PC-3 (cell line): ENCODE measurements at regions not wholly inside any gene's neighbourhood (a gene's known extent, or its start where the extent isn't known, plus 50 kb on each side); places are given as distances from the start of the nearest gene placed in this dataset.

ENCODE experiments used
- CTCF ChIP-seq: fragments of 300-600 bp; sonication (generic); conservative IDR thresholded peaks from 2 replicates; pipeline ENCODE4 v1.5.1; 2017; ENCODE audit warnings: antibody characterized with exemption, low read depth, mild to moderate bottlenecking, low read length
- EZH2phosphoT487 ChIP-seq: fragments of 300-600 bp; sonication (generic); IDR thresholded peaks from 2 replicates; pipeline ENCODE4 v1.6.1; 2018; ENCODE audit warnings: mild to moderate bottlenecking, antibody characterized with exemption, low read length, borderline replicate concordance

GRCh38 chr4:28369499-28369898, 1508.9 kb downstream of the STIM2 start:
- no peak for TF ChIP-seq CTCF
- no peak for TF ChIP-seq EZH2phosphoT487
